ENCODE measurements at regions not wholly inside any gene's neighbourhood (a gene's known extent, or its start where the extent isn't known, plus 50 kb on each side); places are given as distances from the start of the nearest gene placed in this dataset.

DNA sequence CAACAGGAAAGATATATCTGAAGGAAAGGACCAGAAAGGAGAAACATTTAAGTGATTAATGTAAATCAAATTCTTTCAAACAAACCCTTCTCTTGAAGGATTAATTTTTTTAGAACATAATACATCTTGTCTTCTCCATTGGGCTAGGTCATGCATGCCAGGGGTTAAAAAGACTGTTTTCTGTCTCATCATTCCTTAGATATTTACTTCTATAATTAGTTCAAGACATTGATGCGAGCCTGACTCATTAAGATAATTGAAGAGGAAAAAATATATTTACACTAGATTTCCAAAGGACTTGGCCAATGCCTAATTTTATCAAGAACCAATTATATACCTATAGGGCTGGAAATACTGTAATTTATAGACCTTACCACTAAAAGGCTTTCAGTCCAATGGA, 166.6 kb upstream of the SETBP1 start:
- no peak for TF ChIP-seq CTCF (IDR thresholded peaks at IDR 0.05; ENCODE audit: borderline replicate concordance, control extremely low read depth, extremely low read depth, insufficient read depth, missing control alignments)
- DNase-seq (ENCODE audit: low spot score), result no peak
- in situ Hi-C loops (cut with MboI; ENCODE audit: low sequenced_read_pairs, unreplicated experiment), result no loop called here

GRCh38 chr18:44514766-44515165, 165.9 kb upstream of the SETBP1 start:
- DNase-seq (ENCODE audit: low spot score), result no peak
- in situ Hi-C loops (cut with MboI; ENCODE audit: low sequenced_read_pairs, unreplicated experiment), result no loop called here
- TF ChIP-seq CTCF (IDR thresholded peaks at IDR 0.05; ENCODE audit: borderline replicate concordance, control extremely low read depth, extremely low read depth, insufficient read depth, missing control alignments), result no peak

- TF ChIP-seq CTCF (IDR thresholded peaks at IDR 0.05; ENCODE audit: borderline replicate concordance, control extremely low read depth, extremely low read depth, insufficient read depth, missing control alignments), result no peak
- in situ Hi-C loops (cut with MboI; ENCODE audit: low sequenced_read_pairs, unreplicated experiment), result no loop called here
- no peak for DNase-seq (ENCODE audit: low spot score)
These were observed 164.2 kb upstream of the SETBP1 start for GRCh38 chr18:44516450-44516849.

GRCh38 chr18:44517136-44517535, 163.6 kb upstream of the SETBP1 start:
- no peak for TF ChIP-seq CTCF (IDR thresholded peaks at IDR 0.05; ENCODE audit: borderline replicate concordance, control extremely low read depth, extremely low read depth, insufficient read depth, missing control alignments)

DNA sequence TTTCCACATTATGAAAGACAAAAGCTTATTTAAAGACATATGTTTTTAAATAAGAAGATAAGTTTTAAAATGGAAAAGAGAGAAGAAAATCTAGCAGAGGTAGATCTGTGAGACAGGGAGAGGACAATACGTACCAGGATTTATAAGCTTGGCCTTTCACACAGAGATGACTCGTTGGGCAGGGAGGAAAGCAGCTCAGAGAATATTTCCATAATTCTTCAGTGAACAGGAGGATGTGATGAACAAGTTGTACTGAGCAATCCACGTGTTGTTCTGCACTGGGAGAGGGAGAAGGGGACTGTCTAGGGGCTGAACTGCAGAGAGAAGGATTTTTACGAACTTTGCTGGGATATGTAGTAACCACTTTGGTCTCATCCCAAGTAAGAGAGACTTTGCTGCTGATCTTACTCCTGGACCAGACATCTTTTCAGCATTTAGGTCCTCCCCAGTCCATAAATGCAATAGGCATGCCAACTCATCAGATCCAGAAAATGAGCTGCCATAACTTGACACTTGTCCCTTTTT, 162.5 kb upstream of the SETBP1 start:
- in situ Hi-C loops (cut with MboI; ENCODE audit: low sequenced_read_pairs, unreplicated experiment), result no loop called here
- TF ChIP-seq CTCF (IDR thresholded peaks at IDR 0.05; ENCODE audit: borderline replicate concordance, control extremely low read depth, extremely low read depth, insufficient read depth, missing control alignments), result no peak
- no peak for DNase-seq (ENCODE audit: low spot score)

More at GRCh38 chr18:44517136-44517535, 163.6 kb upstream of the SETBP1 start:
- DNase-seq (ENCODE audit: low spot score), result no peak
- in situ Hi-C loops (cut with MboI; ENCODE audit: low sequenced_read_pairs, unreplicated experiment), result no loop called here

DNA sequence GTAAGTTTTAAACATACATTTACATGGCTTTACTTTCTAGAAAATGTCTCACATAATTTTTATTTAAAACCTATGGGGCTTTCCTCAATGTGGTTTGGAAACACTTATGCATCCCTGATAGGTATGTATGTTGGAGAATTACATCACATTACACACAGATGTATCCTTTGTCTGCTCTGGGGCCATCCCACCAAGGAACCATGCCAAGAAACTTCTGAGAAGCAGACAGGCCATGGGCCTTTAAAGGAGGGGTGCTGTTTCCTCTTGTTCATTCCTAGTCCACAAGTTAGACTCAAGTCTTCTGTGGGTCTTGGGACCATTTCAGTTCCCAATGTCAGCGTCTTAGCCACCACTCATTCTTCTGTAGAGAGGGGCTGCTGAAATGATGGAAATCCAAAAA, 162.0 kb upstream of the SETBP1 start:
- in situ Hi-C loops (cut with MboI; ENCODE audit: low sequenced_read_pairs, unreplicated experiment), result no loop called here
- no peak for DNase-seq (ENCODE audit: low spot score)
- no peak for TF ChIP-seq CTCF (IDR thresholded peaks at IDR 0.05; ENCODE audit: borderline replicate concordance, control extremely low read depth, extremely low read depth, insufficient read depth, missing control alignments)
